ENCODE measurements at regions not wholly inside any gene's neighbourhood (a gene's known extent, or its start where the extent isn't known, plus 50 kb on each side); places are given as distances from the start of the nearest gene placed in this dataset.

GRCh38 chr4:155488691-155489090, 111.9 kb upstream of the MAP9 start (continued):
- TF ChIP-seq, protein P1, sequence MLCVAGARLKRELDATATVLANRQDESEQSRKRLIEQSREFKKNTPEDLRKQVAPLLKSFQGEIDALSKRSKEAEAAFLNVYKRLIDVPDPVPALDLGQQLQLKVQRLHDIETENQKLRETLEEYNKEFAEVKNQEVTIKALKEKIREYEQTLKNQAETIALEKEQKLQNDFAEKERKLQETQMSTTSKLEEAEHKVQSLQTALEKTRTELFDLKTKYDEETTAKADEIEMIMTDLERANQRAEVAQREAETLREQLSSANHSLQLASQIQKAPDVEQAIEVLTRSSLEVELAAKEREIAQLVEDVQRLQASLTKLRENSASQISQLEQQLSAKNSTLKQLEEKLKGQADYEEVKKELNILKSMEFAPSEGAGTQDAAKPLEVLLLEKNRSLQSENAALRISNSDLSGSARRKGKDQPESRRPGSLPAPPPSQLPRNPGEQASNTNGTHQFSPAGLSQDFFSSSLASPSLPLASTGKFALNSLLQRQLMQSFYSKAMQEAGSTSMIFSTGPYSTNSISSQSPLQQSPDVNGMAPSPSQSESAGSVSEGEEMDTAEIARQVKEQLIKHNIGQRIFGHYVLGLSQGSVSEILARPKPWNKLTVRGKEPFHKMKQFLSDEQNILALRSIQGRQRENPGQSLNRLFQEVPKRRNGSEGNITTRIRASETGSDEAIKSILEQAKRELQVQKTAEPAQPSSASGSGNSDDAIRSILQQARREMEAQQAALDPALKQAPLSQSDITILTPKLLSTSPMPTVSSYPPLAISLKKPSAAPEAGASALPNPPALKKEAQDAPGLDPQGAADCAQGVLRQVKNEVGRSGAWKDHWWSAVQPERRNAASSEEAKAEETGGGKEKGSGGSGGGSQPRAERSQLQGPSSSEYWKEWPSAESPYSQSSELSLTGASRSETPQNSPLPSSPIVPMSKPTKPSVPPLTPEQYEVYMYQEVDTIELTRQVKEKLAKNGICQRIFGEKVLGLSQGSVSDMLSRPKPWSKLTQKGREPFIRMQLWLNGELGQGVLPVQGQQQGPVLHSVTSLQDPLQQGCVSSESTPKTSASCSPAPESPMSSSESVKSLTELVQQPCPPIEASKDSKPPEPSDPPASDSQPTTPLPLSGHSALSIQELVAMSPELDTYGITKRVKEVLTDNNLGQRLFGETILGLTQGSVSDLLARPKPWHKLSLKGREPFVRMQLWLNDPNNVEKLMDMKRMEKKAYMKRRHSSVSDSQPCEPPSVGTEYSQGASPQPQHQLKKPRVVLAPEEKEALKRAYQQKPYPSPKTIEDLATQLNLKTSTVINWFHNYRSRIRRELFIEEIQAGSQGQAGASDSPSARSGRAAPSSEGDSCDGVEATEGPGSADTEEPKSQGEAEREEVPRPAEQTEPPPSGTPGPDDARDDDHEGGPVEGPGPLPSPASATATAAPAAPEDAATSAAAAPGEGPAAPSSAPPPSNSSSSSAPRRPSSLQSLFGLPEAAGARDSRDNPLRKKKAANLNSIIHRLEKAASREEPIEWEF (CRISPR knock-in tag; IDR thresholded peaks at IDR 0.05) = no peak
- TF ChIP-seq, protein P2, sequence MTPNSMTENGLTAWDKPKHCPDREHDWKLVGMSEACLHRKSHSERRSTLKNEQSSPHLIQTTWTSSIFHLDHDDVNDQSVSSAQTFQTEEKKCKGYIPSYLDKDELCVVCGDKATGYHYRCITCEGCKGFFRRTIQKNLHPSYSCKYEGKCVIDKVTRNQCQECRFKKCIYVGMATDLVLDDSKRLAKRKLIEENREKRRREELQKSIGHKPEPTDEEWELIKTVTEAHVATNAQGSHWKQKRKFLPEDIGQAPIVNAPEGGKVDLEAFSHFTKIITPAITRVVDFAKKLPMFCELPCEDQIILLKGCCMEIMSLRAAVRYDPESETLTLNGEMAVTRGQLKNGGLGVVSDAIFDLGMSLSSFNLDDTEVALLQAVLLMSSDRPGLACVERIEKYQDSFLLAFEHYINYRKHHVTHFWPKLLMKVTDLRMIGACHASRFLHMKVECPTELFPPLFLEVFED (CRISPR knock-in tag; conservative IDR thresholded peaks at IDR 0.05) = no peak
- TF ChIP-seq MEF2A (IDR thresholded peaks at IDR 0.05; ENCODE audit: control insufficient read depth, low read depth, low read length) (no peak), KAT2B (IDR thresholded peaks at IDR 0.05; ENCODE audit: low read depth, low read length) (no peak), EHMT2 (IDR thresholded peaks at IDR 0.05) (no peak)
- TF ChIP-seq, protein P3, sequence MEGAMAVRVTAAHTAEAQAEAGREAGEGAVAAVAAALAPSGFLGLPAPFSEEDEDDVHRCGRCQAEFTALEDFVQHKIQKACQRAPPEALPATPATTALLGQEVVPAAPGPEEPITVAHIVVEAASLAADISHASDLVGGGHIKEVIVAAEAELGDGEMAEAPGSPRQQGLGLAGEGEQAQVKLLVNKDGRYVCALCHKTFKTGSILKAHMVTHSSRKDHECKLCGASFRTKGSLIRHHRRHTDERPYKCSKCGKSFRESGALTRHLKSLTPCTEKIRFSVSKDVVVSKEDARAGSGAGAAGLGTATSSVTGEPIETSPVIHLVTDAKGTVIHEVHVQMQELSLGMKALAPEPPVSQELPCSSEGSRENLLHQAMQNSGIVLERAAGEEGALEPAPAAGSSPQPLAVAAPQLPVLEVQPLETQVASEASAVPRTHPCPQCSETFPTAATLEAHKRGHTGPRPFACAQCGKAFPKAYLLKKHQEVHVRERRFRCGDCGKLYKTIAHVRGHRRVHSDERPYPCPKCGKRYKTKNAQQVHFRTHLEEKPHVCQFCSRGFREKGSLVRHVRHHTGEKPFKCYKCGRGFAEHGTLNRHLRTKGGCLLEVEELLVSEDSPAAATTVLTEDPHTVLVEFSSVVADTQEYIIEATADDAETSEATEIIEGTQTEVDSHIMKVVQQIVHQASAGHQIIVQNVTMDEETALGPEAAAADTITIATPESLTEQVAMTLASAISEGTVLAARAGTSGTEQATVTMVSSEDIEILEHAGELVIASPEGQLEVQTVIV (CRISPR knock-in tag; IDR thresholded peaks at IDR 0.05; ENCODE audit: borderline replicate concordance) = no peak
- TF ChIP-seq, protein P4, sequence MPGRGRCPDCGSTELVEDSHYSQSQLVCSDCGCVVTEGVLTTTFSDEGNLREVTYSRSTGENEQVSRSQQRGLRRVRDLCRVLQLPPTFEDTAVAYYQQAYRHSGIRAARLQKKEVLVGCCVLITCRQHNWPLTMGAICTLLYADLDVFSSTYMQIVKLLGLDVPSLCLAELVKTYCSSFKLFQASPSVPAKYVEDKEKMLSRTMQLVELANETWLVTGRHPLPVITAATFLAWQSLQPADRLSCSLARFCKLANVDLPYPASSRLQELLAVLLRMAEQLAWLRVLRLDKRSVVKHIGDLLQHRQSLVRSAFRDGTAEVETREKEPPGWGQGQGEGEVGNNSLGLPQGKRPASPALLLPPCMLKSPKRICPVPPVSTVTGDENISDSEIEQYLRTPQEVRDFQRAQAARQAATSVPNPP (IDR thresholded peaks at IDR 0.05; ENCODE audit: borderline replicate concordance, insufficient read depth, insufficient read length) = no peak

Measured in K562 (cell line).